Upper lobe of left lung (tissue), 6 donors: ENCODE measurements at regions not wholly inside any gene's neighbourhood (a gene's known extent, or its start where the extent isn't known, plus 50 kb on each side); places are given as distances from the start of the nearest gene placed in this dataset.

Experiments
- ATAC-seq, 2 donors: fragments of 200-7000 bp; cut with Tn5 transposase; one replicate each; pipeline ENCODE4 v1.9.1; 2022; ENCODE audit warnings: mild to moderate bottlenecking in 2 of 2, moderate library complexity in 2 of 2; ENCODE audit not compliant: low FRiP score in 2 of 2
- DNase-seq, 2 donors: peaks; one replicate each; pipeline ENCODE4 v3.0.0-alpha.2; 2019 to 2020
- H3K27ac ChIP-seq, 4 donors: fragments of 200-600 bp; sonication (generic); one replicate each; pipeline ENCODE4 v1.5.1; 2016 to 2019
- H3K27me3 ChIP-seq, 4 donors: fragments of 200-600 bp; sonication (generic); one replicate each; pipeline ENCODE4 v1.5.1; 2017 to 2019
- H3K36me3 ChIP-seq, 4 donors: fragments of 200-600 bp; sonication (generic); one replicate each; pipeline ENCODE4 v1.5.1; 2016 to 2019
- H3K4me1 ChIP-seq, 4 donors: fragments of 200-600 bp; sonication (generic); one replicate each; pipeline ENCODE4 v1.5.1; 2018 to 2019
- H3K4me3 ChIP-seq, 4 donors: fragments of 200-600 bp; sonication (generic); one replicate each; pipeline ENCODE4 v1.5.1; 2017 to 2019; ENCODE audit warnings: mild to moderate bottlenecking in 2 of 4, moderate library complexity in 1 of 4
- H3K9me3 ChIP-seq, 4 donors: fragments of 200-600 bp; sonication (generic); one replicate each; pipeline ENCODE4 v1.5.1; 2018 to 2019
- CTCF ChIP-seq, 6 experiments: fragments of 450-650 bp in 4 of 6; fragments of 200-600 bp in 2 of 6; sonication (generic) in 2 of 6; IDR thresholded peaks; one replicate each; pipeline ENCODE4 v1.5.1; 2016 to 2019; ENCODE audit warnings: antibody characterized with exemption in 6 of 6
- EP300 ChIP-seq, 4 donors: sonication (generic); formaldehyde crosslinking; IDR thresholded peaks; one replicate each; pipeline ENCODE4 v1.5.1; 2017; ENCODE audit warnings: antibody characterized with exemption in 4 of 4, control low read depth in 2 of 4
- POLR2A ChIP-seq, 4 donors: fragments of 450-650 bp; IDR thresholded peaks; one replicate each; pipeline ENCODE4 v1.5.1; 2016 to 2017; ENCODE audit warnings: antibody characterized with exemption in 4 of 4, mild to moderate bottlenecking in 2 of 4
- POLR2AphosphoS5 ChIP-seq, 2 donors: sonication (generic); formaldehyde crosslinking; IDR thresholded peaks; one replicate each; pipeline ENCODE4 v1.5.1; 2017; ENCODE audit warnings: antibody characterized with exemption in 2 of 2
- WGBS, 2 donors: methylation state at CpG; one replicate each; pipeline ENCODE4 v1.1.5; 2017 to 2018; 5-methylcytosine and 5-hydroxymethylcytosine counted together
- donor health status: DM: no; HTN: no; CAD: no; lungs with moderate emphysema.
- donor health status: DM: no; HTN: yes; CAD: no; lungs with severe emphysema.

GRCh38 chr13:89708013-89708412 lies 1639.5 kb upstream of the MIR17HG start:
- no peaks in the 10 kb centered on the region for H3K9me3 ChIP-seq
- 87 to 92% methylated on average over 6 of the region's 6 CpGs for WGBS, 2 donors
- no peak for ATAC-seq

DNA sequence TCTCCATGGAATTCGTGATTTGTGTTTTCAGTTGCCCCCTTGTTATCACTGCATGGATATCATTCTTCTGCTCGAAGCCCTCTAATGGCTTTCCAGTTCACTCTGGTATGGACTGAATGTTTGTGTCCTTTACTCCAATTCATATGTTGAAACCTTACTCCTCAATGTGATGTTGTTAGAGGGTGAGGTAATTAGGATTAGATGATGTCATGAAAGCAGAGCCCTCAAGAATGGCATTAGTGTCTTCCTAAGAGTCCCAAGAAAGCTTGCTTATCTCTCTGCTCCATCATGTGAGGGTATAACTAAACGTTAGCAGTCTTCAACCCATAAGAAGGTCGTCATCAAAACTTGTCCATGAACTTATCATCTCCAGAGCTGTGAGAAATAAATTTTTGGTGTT lies 1626.3 kb upstream of the MIR17HG start:
- no peaks in the 10 kb centered on the region for H3K27me3 ChIP-seq
- no peaks in the 10 kb centered on the region for H3K4me1 ChIP-seq
- H3K9me3 ChIP-seq, result peaks cover 0 to 3% (median 1%) of the 10 kb centered on the region in 4 donors
- no peak for TF ChIP-seq POLR2A (IDR thresholded peaks at IDR 0.05)
- TF ChIP-seq CTCF (IDR thresholded peaks at IDR 0.05), result no peak
- no peak for TF ChIP-seq POLR2AphosphoS5 (IDR thresholded peaks at IDR 0.05)
- no peak for TF ChIP-seq EP300 (IDR thresholded peaks at IDR 0.05)
- DNase-seq (no peak), ATAC-seq (no peak)
- H3K27ac ChIP-seq, result no peak overlapping the region
- WGBS, 2 donors, result 74 to 77% methylated on average over 4 of the region's 4 CpGs
- no peak overlapping the region for H3K4me3 ChIP-seq
- no peaks in the 10 kb centered on the region for H3K36me3 ChIP-seq

More at GRCh38 chr13:89708013-89708412, 1639.5 kb upstream of the MIR17HG start:
- no peaks in the 10 kb centered on the region for H3K36me3 ChIP-seq
- no peak for DNase-seq
- H3K27me3 ChIP-seq, result no peaks in the 10 kb centered on the region
- H3K4me1 ChIP-seq, result no peaks in the 10 kb centered on the region
- H3K27ac ChIP-seq, result no peak overlapping the region
- TF ChIP-seq EP300 (IDR thresholded peaks at IDR 0.05) (no peak), POLR2AphosphoS5 (IDR thresholded peaks at IDR 0.05) (no peak), POLR2A (IDR thresholded peaks at IDR 0.05) (no peak), CTCF (IDR thresholded peaks at IDR 0.05) (no peak)
- no peak overlapping the region for H3K4me3 ChIP-seq

DNA sequence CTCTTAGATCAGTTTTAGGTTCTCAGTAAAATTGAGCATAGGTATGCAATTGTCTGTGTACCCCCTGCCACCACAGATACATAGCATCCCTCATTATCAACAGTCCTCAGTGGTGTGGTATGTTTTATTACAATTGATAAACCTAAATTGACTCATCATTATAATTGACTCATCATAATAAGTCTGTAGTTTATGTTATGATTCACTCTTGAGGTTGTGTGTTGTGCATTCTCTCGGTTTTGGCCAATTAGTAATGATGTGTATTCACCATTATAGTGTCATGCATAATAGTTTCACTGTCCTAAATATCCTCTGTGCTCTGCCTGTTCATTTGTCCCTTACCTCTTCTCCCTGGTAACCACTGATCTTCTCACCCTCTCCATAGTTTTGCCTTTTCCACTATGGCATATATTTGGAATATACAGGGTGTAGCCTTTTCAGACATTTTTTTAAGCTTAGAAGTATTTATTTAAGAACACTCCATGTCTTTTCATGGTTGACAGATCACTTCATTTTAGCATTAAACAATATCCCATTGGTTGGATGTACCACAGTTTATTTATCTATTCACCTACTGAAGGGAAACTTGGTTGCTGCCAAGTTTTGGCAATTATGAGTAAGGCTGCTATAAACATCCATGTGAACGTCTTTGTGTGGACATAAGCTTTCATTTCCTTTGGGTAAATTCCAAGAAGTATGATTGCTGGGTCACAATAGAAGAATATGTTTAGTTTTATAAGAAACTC lies 1620.6 kb upstream of the MIR17HG start:
- Histone ChIP-seq H3K4me3 (no peak overlapping the region), H3K9me3 (peaks cover 0 to 3% (median 1%) of the 10 kb centered on the region in 4 donors), H3K27me3 (no peaks in the 10 kb centered on the region), H3K4me1 (no peaks in the 10 kb centered on the region), H3K36me3 (no peaks in the 10 kb centered on the region), H3K27ac (no peak overlapping the region)
- DNase-seq, result no peak
- WGBS, 2 donors, result 34 to 45% methylated on average over 2 of the region's 2 CpGs
- TF ChIP-seq POLR2A (IDR thresholded peaks at IDR 0.05), result no peak
- no peak for TF ChIP-seq CTCF (IDR thresholded peaks at IDR 0.05)
- TF ChIP-seq EP300 (IDR thresholded peaks at IDR 0.05), result no peak
- ATAC-seq, result no peak

GRCh38 chr13:89733829-89734228 lies 1613.7 kb upstream of the MIR17HG start:
- DNase-seq, result no peak
- Histone ChIP-seq H3K27ac (no peak overlapping the region), H3K27me3 (no peaks in the 10 kb centered on the region), H3K9me3 (no peaks in the 10 kb centered on the region), H3K4me1 (no peaks in the 10 kb centered on the region), H3K4me3 (no peak overlapping the region), H3K36me3 (no peaks in the 10 kb centered on the region)
- no peak for TF ChIP-seq CTCF (IDR thresholded peaks at IDR 0.05)
- no peak for TF ChIP-seq EP300 (IDR thresholded peaks at IDR 0.05)
- TF ChIP-seq POLR2A (IDR thresholded peaks at IDR 0.05), result no peak
- TF ChIP-seq POLR2AphosphoS5 (IDR thresholded peaks at IDR 0.05), result no peak
- ATAC-seq, result no peak
- WGBS, 2 donors, result 77 to 84% methylated on average over 5 of the region's 5 CpGs

DNA sequence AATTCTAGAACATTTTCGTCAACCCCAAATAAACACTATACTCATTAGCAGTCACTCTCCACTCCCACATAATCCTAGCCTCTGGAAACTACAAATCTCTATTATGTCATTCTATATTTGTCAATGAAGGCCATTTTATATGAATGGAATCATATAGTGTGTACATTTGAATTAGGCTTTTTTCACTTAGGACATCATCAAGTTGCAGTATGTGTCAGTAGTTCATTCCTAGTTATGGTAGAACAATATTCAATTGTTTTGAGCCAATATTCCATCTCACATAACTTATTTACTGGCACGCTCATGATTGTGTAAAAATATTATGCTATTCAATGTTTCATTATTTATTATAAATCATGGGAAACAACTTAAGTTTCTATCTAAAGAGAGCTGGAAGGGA lies 1610.4 kb upstream of the MIR17HG start:
- Histone ChIP-seq H3K4me1 (no peaks in the 10 kb centered on the region), H3K27me3 (no peaks in the 10 kb centered on the region), H3K9me3 (no peaks in the 10 kb centered on the region), H3K4me3 (no peak overlapping the region), H3K36me3 (no peaks in the 10 kb centered on the region), H3K27ac (no peak overlapping the region)
- no peak for TF ChIP-seq CTCF (IDR thresholded peaks at IDR 0.05)
- ATAC-seq (no peak), DNase-seq (no peak)
- 82 to 91% methylated on average over 2 of the region's 2 CpGs for WGBS, 2 donors
